SU-DHL-6 (cell line): ENCODE measurements at regions not wholly inside any gene's neighbourhood (a gene's known extent, or its start where the extent isn't known, plus 50 kb on each side); places are given as distances from the start of the nearest gene placed in this dataset.
"Not testable (repeated sequence)": the region's sequence is repeated elsewhere in the genome, so short reads cannot be mapped to it uniquely, and the experiment has no call there.

Experiments used
- EZH2phosphoT487 ChIP-seq: fragments of 200-600 bp; sonication (generic), shearing (Covaris generic); conservative IDR thresholded peaks from 2 replicates; pipeline ENCODE4 v1.6.1; 2018; ENCODE audit warnings: mild to moderate bottlenecking, antibody characterized with exemption, low read length, moderate library complexity, mixed read lengths
- TF ChIP-seq, protein P1 (sequence below): fragments of 200-600 bp; sonication (generic); IDR thresholded peaks from one replicate; pipeline ENCODE4 v1.5.1; 2017; ENCODE audit warnings: antibody characterized with exemption, mild to moderate bottlenecking, low read length, moderate library complexity; ENCODE audit not compliant: insufficient read depth, poor library complexity, severe bottlenecking

- TF ChIP-seq, protein P1, sequence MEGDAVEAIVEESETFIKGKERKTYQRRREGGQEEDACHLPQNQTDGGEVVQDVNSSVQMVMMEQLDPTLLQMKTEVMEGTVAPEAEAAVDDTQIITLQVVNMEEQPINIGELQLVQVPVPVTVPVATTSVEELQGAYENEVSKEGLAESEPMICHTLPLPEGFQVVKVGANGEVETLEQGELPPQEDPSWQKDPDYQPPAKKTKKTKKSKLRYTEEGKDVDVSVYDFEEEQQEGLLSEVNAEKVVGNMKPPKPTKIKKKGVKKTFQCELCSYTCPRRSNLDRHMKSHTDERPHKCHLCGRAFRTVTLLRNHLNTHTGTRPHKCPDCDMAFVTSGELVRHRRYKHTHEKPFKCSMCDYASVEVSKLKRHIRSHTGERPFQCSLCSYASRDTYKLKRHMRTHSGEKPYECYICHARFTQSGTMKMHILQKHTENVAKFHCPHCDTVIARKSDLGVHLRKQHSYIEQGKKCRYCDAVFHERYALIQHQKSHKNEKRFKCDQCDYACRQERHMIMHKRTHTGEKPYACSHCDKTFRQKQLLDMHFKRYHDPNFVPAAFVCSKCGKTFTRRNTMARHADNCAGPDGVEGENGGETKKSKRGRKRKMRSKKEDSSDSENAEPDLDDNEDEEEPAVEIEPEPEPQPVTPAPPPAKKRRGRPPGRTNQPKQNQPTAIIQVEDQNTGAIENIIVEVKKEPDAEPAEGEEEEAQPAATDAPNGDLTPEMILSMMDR: not testable (repeated sequence)
- not testable (repeated sequence) for TF ChIP-seq EZH2phosphoT487
Observed at GRCh38 chr11:115967203-115967602, 463.0 kb upstream of the CADM1 start.
